ENCODE measurements at regions not wholly inside any gene's neighbourhood (a gene's known extent, or its start where the extent isn't known, plus 50 kb on each side); places are given as distances from the start of the nearest gene placed in this dataset.
A peak's percentile ranks its signal among the peaks of the same experiment; 100 is the strongest.

DNA sequence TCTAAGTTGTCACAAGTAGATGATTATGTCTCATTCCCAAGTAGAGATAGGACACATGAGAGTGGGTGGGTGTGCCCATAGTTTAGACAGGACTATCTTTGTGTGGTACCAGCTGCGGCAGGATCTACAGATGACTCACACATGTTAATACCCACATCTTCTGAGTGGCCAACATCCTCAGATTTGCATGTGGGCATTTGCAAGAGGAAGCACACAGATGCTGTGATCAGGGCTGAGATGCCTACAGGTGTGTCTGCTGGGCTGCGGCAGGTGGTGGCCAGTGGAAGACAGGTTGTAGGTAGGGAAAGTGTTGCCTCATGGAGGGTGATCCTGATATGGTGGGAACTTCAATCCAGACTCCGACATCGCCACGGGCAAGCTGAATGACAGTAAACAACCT is 50.8 kb downstream of the UTRN start:
- peaks cover 0 to 2% of the 10 kb centered on the region in 2 experiments for H4K20me1 ChIP-seq (replicated peaks in 1 of 2; ENCODE audit: control insufficient read depth in 1 of 2, insufficient read depth in 2 of 2, low read length in 2 of 2)
- H3K36me3 ChIP-seq (ENCODE audit: control insufficient read depth in 2 of 4, insufficient read depth in 4 of 4, low read length in 3 of 4): no peaks in the 10 kb centered on the region
- no peaks in the 10 kb centered on the region; the same call in none of the 2 replicates for H3K79me1 ChIP-seq (ENCODE audit: low read depth, low read length)
- H3K23ac ChIP-seq (ENCODE audit: insufficient read length): no peak overlapping the region
- H3K4me3 ChIP-seq (ENCODE audit: extremely low read depth in 1 of 4, insufficient read depth in 2 of 4, low read depth in 3 of 4, low read length in 4 of 4): no peak overlapping the region
- POLR2A ChIA-PET (ENCODE audit: partially characterized antibody): interaction anchor here (1.4 kb wide), 1 partner anchor 12 kb away, joined by 3 read pairs; no protein-coding TSS in a partner anchor
- H4K8ac ChIP-seq (ENCODE audit: extremely low read depth, insufficient read depth, low read length): peak overlapping the region; percentile 12; the same call in 1 of the 2 replicates
- H4K91ac ChIP-seq (replicated peaks; ENCODE audit: insufficient read length, low read length): no peak overlapping the region
- H3K14ac ChIP-seq (ENCODE audit: insufficient read length): no peak overlapping the region
- no peak overlapping the region for H2AFZ ChIP-seq (ENCODE audit: low read length)
- H3K9ac ChIP-seq (replicated peaks in 1 of 4; ENCODE audit: extremely low read depth in 1 of 4, low read depth in 3 of 4, low read length in 3 of 4): no peak overlapping the region
- no peak overlapping the region for H2BK20ac ChIP-seq (ENCODE audit: low read length)
- H3K4ac ChIP-seq (replicated peaks; ENCODE audit: insufficient read length, low read depth, low read length): no peak overlapping the region
- H3K79me2 ChIP-seq (ENCODE audit: control insufficient read depth in 1 of 2, insufficient read depth in 2 of 2, low read length in 2 of 2): peaks cover 0 to 87% of the 10 kb centered on the region in 2 experiments
- no peak overlapping the region for H3K56ac ChIP-seq (replicated peaks; ENCODE audit: insufficient read length, low read depth, low read length)
- H2BK5ac ChIP-seq (ENCODE audit: low read depth, low read length): 0 out of 2 replicates have a peak overlapping the region, but pooled peaks have one; percentile 18
- H2BK12ac ChIP-seq (ENCODE audit: low read depth, low read length): no peak overlapping the region
- no peak overlapping the region for H2BK120ac ChIP-seq (replicated peaks; ENCODE audit: low read depth, low read length)
- no peaks in the 10 kb centered on the region for H3K9me3 ChIP-seq (ENCODE audit: insufficient read depth in 2 of 2, low read depth in 1 of 2, low read length in 1 of 2)
- no peak overlapping the region for H3K18ac ChIP-seq (ENCODE audit: extremely low read depth, low read length)
- H3K4me1 ChIP-seq (replicated peaks in 1 of 4; ENCODE audit: control insufficient read depth in 3 of 4, insufficient read depth in 4 of 4, low read length in 3 of 4): peaks cover 2 to 10% (median 9%) of the 10 kb centered on the region in 4 experiments; a peak in 6 of 7 replicates
- H4K5ac ChIP-seq (ENCODE audit: insufficient read length, low read depth, low read length): no peak overlapping the region
- CTCF ChIA-PET (ENCODE audit: partially characterized antibody): interaction anchor here (1.2 kb wide), 1 partner anchor 119 kb away, joined by 4 read pairs; no protein-coding TSS in a partner anchor
- H3K27me3 ChIP-seq (replicated peaks in 1 of 4; ENCODE audit: control insufficient read depth in 3 of 4, extremely low read depth in 1 of 4, insufficient read depth in 3 of 4, low read length in 3 of 4): no peaks in the 10 kb centered on the region
- H3K23me2 ChIP-seq (ENCODE audit: low read depth, low read length): no peaks in the 10 kb centered on the region; the same call in 1 of the 2 replicates
- H3K4me2 ChIP-seq (ENCODE audit: insufficient read depth in 1 of 2, low read depth in 2 of 2, low read length in 2 of 2): no peak overlapping the region
- peak; percentile 20; the same call in 1 of the 2 replicates for TF ChIP-seq POLR2AphosphoS5 (IDR thresholded peaks at IDR 0.05; ENCODE audit: low read depth, low read length)
- TF ChIP-seq HDAC2 (IDR thresholded peaks at IDR 0.05; ENCODE audit: borderline replicate concordance in 1 of 2, low read depth in 2 of 2, low read length in 2 of 2): no peak
- DNase-seq (ENCODE audit: low read depth in 1 of 2, low spot score in 2 of 2) (peak in 1 of 2 experiments; percentile 41), FAIRE-seq (no peak)
- no peak overlapping the region for H2BK15ac ChIP-seq (ENCODE audit: low read length)
- 93% methylated on average over 5 of the region's 5 CpGs; no CpG with 5 or more reads in 1 of the 2 experiments for WGBS, 2 experiments (ENCODE audit: extremely low coverage in 1 of 2, insufficient coverage in 1 of 2, insufficient read length in 1 of 2, insufficient replicate concordance in 2 of 2, low coverage in 1 of 2, low lambda C conversion rate in 2 of 2, missing lambda C conversion rate in 1 of 2)
- no peak overlapping the region for H3K27ac ChIP-seq (ENCODE audit: low read depth, low read length)
- 0 out of 2 replicates have a peak overlapping the region, but pooled peaks have one; percentile 70 for H2AK5ac ChIP-seq (ENCODE audit: low read depth, low read length)

Measured in H1 (cell line).